Stomach smooth muscle (tissue), 2 donors: ENCODE measurements at regions not wholly inside any gene's neighbourhood (a gene's known extent, or its start where the extent isn't known, plus 50 kb on each side); places are given as distances from the start of the nearest gene placed in this dataset.

Experiments used
- H3K27ac ChIP-seq: one replicate; pipeline ENCODE4 v1.7.0; 2013; ENCODE audit warnings: mild to moderate bottlenecking, low read length, inconsistent platforms
- H3K27me3 ChIP-seq, 2 donors: one replicate each; pipeline ENCODE4 v1.7.0; 2013; ENCODE audit warnings: low read length in 2 of 2; ENCODE audit not compliant: insufficient read depth in 2 of 2, control insufficient read depth in 1 of 2
- H3K36me3 ChIP-seq, 2 donors: one replicate each; pipeline ENCODE4 v1.7.0; 2013; ENCODE audit warnings: low read length in 2 of 2; ENCODE audit not compliant: control insufficient read depth in 2 of 2, insufficient read depth in 2 of 2
- H3K4me1 ChIP-seq: one replicate; pipeline ENCODE4 v1.7.0; 2013; ENCODE audit warnings: low read length; ENCODE audit not compliant: control insufficient read depth, insufficient read depth
- H3K4me3 ChIP-seq, 2 donors: one replicate each; pipeline ENCODE4 v1.7.0; 2013; ENCODE audit warnings: low read length in 2 of 2
- H3K9ac ChIP-seq, 2 donors: one replicate each; pipeline ENCODE4 v1.7.0; 2013; ENCODE audit warnings: low read length in 2 of 2, mild to moderate bottlenecking in 1 of 2
- H3K9me3 ChIP-seq, 2 donors: one replicate each; pipeline ENCODE4 v1.7.0; 2013; ENCODE audit warnings: low read length in 2 of 2; ENCODE audit not compliant: control insufficient read depth in 2 of 2
- donor health status: healthy.
- donor health status: Pancreatic carcinoma.

GRCh38 chrX:69228732-69229131 is 63.5 kb upstream of the PJA1 start:
- H3K4me1 ChIP-seq, result peaks cover 7% of the 10 kb centered on the region
- no peak overlapping the region for H3K9ac ChIP-seq
- peaks cover 0 to 10% of the 10 kb centered on the region in 2 donors for H3K27me3 ChIP-seq
- no peak overlapping the region for H3K27ac ChIP-seq
- H3K4me3 ChIP-seq, result no peak overlapping the region
- no peaks in the 10 kb centered on the region for H3K36me3 ChIP-seq
- no peaks in the 10 kb centered on the region for H3K9me3 ChIP-seq

- H3K27me3 ChIP-seq, result peaks cover 0 to 8% of the 10 kb centered on the region in 2 donors
- H3K9ac ChIP-seq, result no peak overlapping the region
- no peak overlapping the region for H3K27ac ChIP-seq
- no peak overlapping the region for H3K4me3 ChIP-seq
- H3K4me1 ChIP-seq, result peaks cover 13% of the 10 kb centered on the region
- H3K36me3 ChIP-seq, result no peaks in the 10 kb centered on the region
- H3K9me3 ChIP-seq, result no peaks in the 10 kb centered on the region
These were observed 61.4 kb upstream of the PJA1 start for GRCh38 chrX:69226459-69227158.

- Histone ChIP-seq H3K36me3 (no peaks in the 10 kb centered on the region), H3K9ac (no peak overlapping the region), H3K27ac (no peak overlapping the region), H3K4me1 (peaks cover 8% of the 10 kb centered on the region), H3K4me3 (no peak overlapping the region), H3K27me3 (peaks cover 0 to 7% of the 10 kb centered on the region in 2 donors), H3K9me3 (no peaks in the 10 kb centered on the region)
These were observed 57.1 kb upstream of the PJA1 start for GRCh38 chrX:69222103-69223090.

GRCh38 chrX:69221239-69222102 is 56.2 kb upstream of the PJA1 start:
- no peaks in the 10 kb centered on the region for H3K9me3 ChIP-seq
- no peaks in the 10 kb centered on the region for H3K36me3 ChIP-seq
- H3K4me3 ChIP-seq, result no peak overlapping the region
- peaks cover 17% of the 10 kb centered on the region for H3K4me1 ChIP-seq
- no peak overlapping the region for H3K9ac ChIP-seq
- H3K27me3 ChIP-seq, result peaks cover 0 to 7% of the 10 kb centered on the region in 2 donors
- no peak overlapping the region for H3K27ac ChIP-seq

GRCh38 chrX:69218407-69218997 is 53.2 kb upstream of the PJA1 start:
- H3K36me3 ChIP-seq, result no peaks in the 10 kb centered on the region
- H3K9ac ChIP-seq, result no peak overlapping the region
- no peak overlapping the region for H3K4me3 ChIP-seq
- peaks cover 0 to 19% of the 10 kb centered on the region in 2 donors for H3K27me3 ChIP-seq
- H3K4me1 ChIP-seq, result peaks cover 30% of the 10 kb centered on the region
- H3K9me3 ChIP-seq, result no peaks in the 10 kb centered on the region
- H3K27ac ChIP-seq, result no peak overlapping the region

- H3K4me1 ChIP-seq, result peaks cover 27% of the 10 kb centered on the region
- H3K27ac ChIP-seq, result peak overlapping the region; percentile 64
- peaks cover 0 to 26% of the 10 kb centered on the region in 2 donors for H3K27me3 ChIP-seq
- H3K36me3 ChIP-seq, result no peaks in the 10 kb centered on the region
- H3K9me3 ChIP-seq, result peaks cover 0 to 3% of the 10 kb centered on the region in 2 donors
- no peak overlapping the region for H3K4me3 ChIP-seq
- H3K9ac ChIP-seq, result peak overlapping the region; percentile 29 to 33
These were observed 51.7 kb upstream of the PJA1 start for GRCh38 chrX:69216911-69217310.

- Histone ChIP-seq H3K36me3 (no peaks in the 10 kb centered on the region), H3K9me3 (peaks cover 0 to 3% of the 10 kb centered on the region in 2 donors), H3K4me3 (no peak overlapping the region), H3K27me3 (peaks cover 0 to 30% of the 10 kb centered on the region in 2 donors), H3K27ac (peak overlapping the region; percentile 64), H3K9ac (no peak overlapping the region), H3K4me1 (peaks cover 28% of the 10 kb centered on the region)
These were observed 51.2 kb upstream of the PJA1 start for GRCh38 chrX:69216446-69216845.

GRCh38 chrX:69215161-69215875 is 50.1 kb upstream of the PJA1 start:
- Histone ChIP-seq H3K36me3 (no peaks in the 10 kb centered on the region), H3K4me3 (no peak overlapping the region), H3K4me1 (peaks cover 37% of the 10 kb centered on the region), H3K27ac (peak overlapping the region; percentile 64), H3K27me3 (peaks cover 0 to 31% of the 10 kb centered on the region in 2 donors), H3K9ac (no peak overlapping the region), H3K9me3 (peaks cover 0 to 3% of the 10 kb centered on the region in 2 donors)
